ENCODE measurements at regions not wholly inside any gene's neighbourhood (a gene's known extent, or its start where the extent isn't known, plus 50 kb on each side); places are given as distances from the start of the nearest gene placed in this dataset.

DNA sequence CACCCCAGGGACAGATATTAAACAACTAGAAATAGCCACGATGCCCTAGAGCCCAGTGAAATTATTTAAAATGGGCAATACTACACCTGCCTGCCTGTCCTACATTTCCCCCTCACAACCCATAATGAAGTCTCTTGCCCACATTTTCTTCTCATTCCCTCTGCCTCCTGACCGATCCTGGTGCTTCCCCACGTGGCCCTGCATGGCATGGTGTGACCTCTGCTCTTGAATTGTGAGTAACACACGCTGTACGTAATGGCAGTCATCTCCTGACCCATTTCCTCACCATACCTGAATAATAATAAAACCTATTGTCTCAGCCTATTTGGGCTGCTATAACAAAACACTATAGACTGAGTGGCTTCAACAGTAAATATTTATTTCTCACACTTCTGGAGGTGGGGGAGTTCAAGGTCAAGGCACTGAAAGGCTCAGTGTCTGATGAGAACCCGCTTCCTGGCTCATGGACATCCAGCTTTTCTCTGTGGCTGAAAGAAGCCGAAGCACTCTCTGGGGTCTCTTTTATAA lies 77.0 kb upstream of the ENPP6 start:
- Histone ChIP-seq H3K27ac (ENCODE audit: low read depth, low read length) (no peak overlapping the region), H3K4me3 (ENCODE audit: low read length) (no peak overlapping the region), H3K27me3 (ENCODE audit: control insufficient read depth, low read length) (no peaks in the 10 kb centered on the region), H3K9me2 (replicated peaks; ENCODE audit: control insufficient read depth, low read length) (no peaks in the 10 kb centered on the region), H4K20me1 (ENCODE audit: control insufficient read depth, insufficient read depth, low read depth, low read length) (no peaks in the 10 kb centered on the region), H3F3A (ENCODE audit: control insufficient read depth, insufficient read depth) (no peaks in the 10 kb centered on the region), H3K9me3 (ENCODE audit: control insufficient read depth, insufficient read depth, low read length) (no peaks in the 10 kb centered on the region), H3K4me1 (ENCODE audit: control insufficient read depth, low read length) (peaks cover 5% of the 10 kb centered on the region), H3K4me2 (ENCODE audit: low read length) (no peak overlapping the region), H3K79me2 (ENCODE audit: control insufficient read depth, low read length) (no peaks in the 10 kb centered on the region), H3K36me3 (ENCODE audit: control insufficient read depth, low read length) (no peaks in the 10 kb centered on the region)
- TF ChIP-seq EZH2phosphoT487 (IDR thresholded peaks at IDR 0.05; ENCODE audit: borderline replicate concordance, low read length): no peak
- TF ChIP-seq, protein P1, sequence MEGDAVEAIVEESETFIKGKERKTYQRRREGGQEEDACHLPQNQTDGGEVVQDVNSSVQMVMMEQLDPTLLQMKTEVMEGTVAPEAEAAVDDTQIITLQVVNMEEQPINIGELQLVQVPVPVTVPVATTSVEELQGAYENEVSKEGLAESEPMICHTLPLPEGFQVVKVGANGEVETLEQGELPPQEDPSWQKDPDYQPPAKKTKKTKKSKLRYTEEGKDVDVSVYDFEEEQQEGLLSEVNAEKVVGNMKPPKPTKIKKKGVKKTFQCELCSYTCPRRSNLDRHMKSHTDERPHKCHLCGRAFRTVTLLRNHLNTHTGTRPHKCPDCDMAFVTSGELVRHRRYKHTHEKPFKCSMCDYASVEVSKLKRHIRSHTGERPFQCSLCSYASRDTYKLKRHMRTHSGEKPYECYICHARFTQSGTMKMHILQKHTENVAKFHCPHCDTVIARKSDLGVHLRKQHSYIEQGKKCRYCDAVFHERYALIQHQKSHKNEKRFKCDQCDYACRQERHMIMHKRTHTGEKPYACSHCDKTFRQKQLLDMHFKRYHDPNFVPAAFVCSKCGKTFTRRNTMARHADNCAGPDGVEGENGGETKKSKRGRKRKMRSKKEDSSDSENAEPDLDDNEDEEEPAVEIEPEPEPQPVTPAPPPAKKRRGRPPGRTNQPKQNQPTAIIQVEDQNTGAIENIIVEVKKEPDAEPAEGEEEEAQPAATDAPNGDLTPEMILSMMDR (IDR thresholded peaks at IDR 0.05; ENCODE audit: low read depth, low read length, poor library complexity, severe bottlenecking): no peak

DNA sequence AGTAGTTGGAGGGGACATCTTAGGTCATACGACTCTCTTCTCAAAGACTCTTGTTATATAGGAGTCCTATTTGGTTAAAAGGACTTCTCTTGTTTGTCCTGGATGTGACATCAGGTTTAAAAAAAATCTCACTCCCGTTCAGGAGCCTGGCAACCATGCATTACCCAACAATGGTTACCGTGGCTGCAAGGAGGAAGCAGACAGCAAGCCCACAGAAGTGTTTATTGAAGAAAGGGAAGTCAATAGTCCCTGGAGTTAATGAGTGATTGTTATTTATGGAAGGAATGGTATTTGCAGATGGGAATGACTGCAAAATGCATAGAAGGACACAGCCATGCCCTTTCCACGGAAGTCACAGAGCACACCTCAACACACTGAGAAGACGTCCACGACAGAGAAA lies 75.9 kb upstream of the ENPP6 start:
- peaks cover 16% of the 10 kb centered on the region for H3K4me1 ChIP-seq (ENCODE audit: control insufficient read depth, low read length)
- H3K4me3 ChIP-seq (ENCODE audit: low read length): no peak overlapping the region
- no peaks in the 10 kb centered on the region for H3K36me3 ChIP-seq (ENCODE audit: control insufficient read depth, low read length)
- H3K4me2 ChIP-seq (ENCODE audit: low read length): no peak overlapping the region
- H3K27ac ChIP-seq (ENCODE audit: low read depth, low read length): no peak overlapping the region
- H3K9me2 ChIP-seq (replicated peaks; ENCODE audit: control insufficient read depth, low read length): no peaks in the 10 kb centered on the region
- H3K79me2 ChIP-seq (ENCODE audit: control insufficient read depth, low read length): no peaks in the 10 kb centered on the region
- no peaks in the 10 kb centered on the region for H3K27me3 ChIP-seq (ENCODE audit: control insufficient read depth, low read length)
- no peaks in the 10 kb centered on the region for H3K9me3 ChIP-seq (ENCODE audit: control insufficient read depth, insufficient read depth, low read length)
- H4K20me1 ChIP-seq (ENCODE audit: control insufficient read depth, insufficient read depth, low read depth, low read length): no peaks in the 10 kb centered on the region
- H3F3A ChIP-seq (ENCODE audit: control insufficient read depth, insufficient read depth): 0 out of 2 replicates have a peak, but pooled peaks cover 2% of the 10 kb centered on the region
- no peak for TF ChIP-seq EZH2phosphoT487 (IDR thresholded peaks at IDR 0.05; ENCODE audit: borderline replicate concordance, low read length)
- TF ChIP-seq, protein P1 (IDR thresholded peaks at IDR 0.05; ENCODE audit: low read depth, low read length, poor library complexity, severe bottlenecking): no peak

DNA sequence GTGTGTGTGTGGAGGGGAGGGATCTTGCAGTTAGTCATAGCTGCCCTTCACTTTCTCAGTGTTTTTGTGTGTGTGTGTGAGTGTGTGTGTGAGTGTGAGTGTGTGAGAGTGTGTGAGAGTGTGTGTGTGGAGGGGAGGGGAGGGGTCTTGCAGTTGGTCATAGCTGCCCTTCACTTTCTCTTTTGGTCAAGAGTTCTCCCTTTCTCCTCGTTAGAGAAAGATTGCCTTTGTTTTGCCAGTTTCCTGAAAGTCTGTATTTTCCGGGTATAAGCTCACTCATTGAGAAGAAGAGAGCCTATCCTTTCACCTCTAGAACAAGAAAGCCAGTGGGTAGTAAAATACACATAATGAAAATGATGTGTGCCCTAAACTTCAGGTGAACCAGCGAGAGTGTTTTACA lies 75.2 kb upstream of the ENPP6 start:
- Histone ChIP-seq H3K4me1 (ENCODE audit: control insufficient read depth, low read length) (peaks cover 22% of the 10 kb centered on the region), H3K79me2 (ENCODE audit: control insufficient read depth, low read length) (no peaks in the 10 kb centered on the region), H3K4me2 (ENCODE audit: low read length) (no peak overlapping the region), H3K27ac (ENCODE audit: low read depth, low read length) (no peak overlapping the region), H3K36me3 (ENCODE audit: control insufficient read depth, low read length) (no peaks in the 10 kb centered on the region), H3K27me3 (ENCODE audit: control insufficient read depth, low read length) (no peaks in the 10 kb centered on the region), H3K9me3 (ENCODE audit: control insufficient read depth, insufficient read depth, low read length) (no peaks in the 10 kb centered on the region), H3K9me2 (replicated peaks; ENCODE audit: control insufficient read depth, low read length) (no peaks in the 10 kb centered on the region), H4K20me1 (ENCODE audit: control insufficient read depth, insufficient read depth, low read depth, low read length) (no peaks in the 10 kb centered on the region), H3F3A (ENCODE audit: control insufficient read depth, insufficient read depth) (0 out of 2 replicates have a peak, but pooled peaks cover 5% of the 10 kb centered on the region), H3K4me3 (ENCODE audit: low read length) (no peak overlapping the region)
- no peak for TF ChIP-seq EZH2phosphoT487 (IDR thresholded peaks at IDR 0.05; ENCODE audit: borderline replicate concordance, low read length)
- TF ChIP-seq, protein P1 (IDR thresholded peaks at IDR 0.05; ENCODE audit: low read depth, low read length, poor library complexity, severe bottlenecking): no peak
